Sigmoid colon (tissue), 6 donors: ENCODE measurements at regions not wholly inside any gene's neighbourhood (a gene's known extent, or its start where the extent isn't known, plus 50 kb on each side); places are given as distances from the start of the nearest gene placed in this dataset.
"Not testable (repeated sequence)": the region's sequence is repeated elsewhere in the genome, so short reads cannot be mapped to it uniquely, and the experiment has no call there.

Source experiments
- DNase-seq: peaks from one replicate; pipeline ENCODE4 v3.0.0-alpha.2; 2019
- H3K27ac ChIP-seq, 4 donors: fragments of 200-600 bp; sonication (generic); one replicate each; pipeline ENCODE4 v1.5.1; 2016 to 2019; ENCODE audit warnings: mild to moderate bottlenecking in 1 of 4
- H3K27me3 ChIP-seq, 3 donors: fragments of 200-600 bp; sonication (generic); one replicate each; pipeline ENCODE4 v1.5.1; 2019; ENCODE audit warnings: mild to moderate bottlenecking in 1 of 3
- H3K36me3 ChIP-seq, 4 donors: fragments of 200-600 bp; sonication (generic); one replicate each; pipeline ENCODE4 v1.5.1; 2016 to 2019
- H3K4me1 ChIP-seq, 4 donors: fragments of 200-600 bp; sonication (generic); one replicate each; pipeline ENCODE4 v1.5.1; 2017 to 2019
- H3K4me3 ChIP-seq, 4 donors: fragments of 200-600 bp; sonication (generic); one replicate each; pipeline ENCODE4 v1.5.1; 2017 to 2019; ENCODE audit warnings: mild to moderate bottlenecking in 2 of 4, moderate library complexity in 1 of 4
- H3K9me3 ChIP-seq, 4 donors: fragments of 200-600 bp in 3 of 4; sonication (generic) in 3 of 4; one replicate each; pipeline versions ENCODE4 v1.5.1 to v1.6.1; 2013 to 2019
- EP300 ChIP-seq, 4 donors: sonication (generic); formaldehyde crosslinking; IDR thresholded peaks; one replicate each; pipeline ENCODE4 v1.6.1; 2017; ENCODE audit warnings: antibody characterized with exemption in 4 of 4
- POLR2A ChIP-seq, 2 donors: fragments of 450-650 bp; IDR thresholded peaks; one replicate each; pipeline ENCODE4 v1.6.1; 2016; ENCODE audit warnings: antibody characterized with exemption in 2 of 2, mild to moderate bottlenecking in 2 of 2, moderate library complexity in 2 of 2
- POLR2AphosphoS5 ChIP-seq, 4 donors: sonication (generic); formaldehyde crosslinking; IDR thresholded peaks; one replicate each; pipeline ENCODE4 v1.6.1; 2017; ENCODE audit warnings: antibody characterized with exemption in 4 of 4
- WGBS, 2 donors: extraction: QIAGEN DNeasy Blood & Tissue Kit; methylation state at CpG; one replicate each; pipeline ENCODE4 v1.1.7; 2013; 5-methylcytosine and 5-hydroxymethylcytosine counted together
- intact Hi-C: fragments of 100-400 bp; cut with DNase I; formaldehyde crosslinking; loops from one replicate; pipeline ENCODE4 v1.15.1; 2023
- TF ChIP-seq, protein P1 (sequence below), 4 experiments: fragments of 450-650 bp in 3 of 4; fragments of 200-600 bp in 1 of 4; IDR thresholded peaks; one replicate each; pipeline ENCODE4 v1.5.1; 2016 to 2019; ENCODE audit warnings: antibody characterized with exemption in 4 of 4, mild to moderate bottlenecking in 3 of 4, moderate library complexity in 2 of 4
- donor health status: healthy with polysubstance abuse.
- donor health status: healthy.

DNA sequence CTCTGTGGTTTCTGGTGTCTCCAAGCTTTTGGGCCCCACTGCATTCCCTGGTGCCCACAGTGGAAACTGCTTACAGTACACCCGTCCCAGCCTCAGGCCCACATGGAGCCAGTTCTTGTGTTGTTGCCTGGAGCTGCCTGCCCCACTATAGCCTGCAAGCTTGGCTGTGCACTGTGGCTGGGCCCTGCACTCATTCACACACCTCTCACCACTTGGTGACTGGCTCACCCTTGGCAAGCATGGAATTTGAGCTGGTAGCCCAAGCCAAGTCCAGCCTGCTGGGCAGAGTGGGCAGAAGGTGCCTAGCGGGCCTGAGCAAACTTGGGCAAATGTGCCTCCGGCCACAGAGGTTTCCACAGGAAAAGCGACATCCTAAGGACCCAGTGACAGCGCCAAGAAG lies 472.3 kb downstream of the MMUT start:
- no peak for DNase-seq
- intact Hi-C loops, result no loop called here
- 95% methylated on average over 5 of the region's 5 CpGs for WGBS, 2 donors
- TF ChIP-seq EP300 (IDR thresholded peaks at IDR 0.05) (no peak), POLR2AphosphoS5 (IDR thresholded peaks at IDR 0.05) (no peak), POLR2A (IDR thresholded peaks at IDR 0.05) (no peak)
- TF ChIP-seq, protein P1, sequence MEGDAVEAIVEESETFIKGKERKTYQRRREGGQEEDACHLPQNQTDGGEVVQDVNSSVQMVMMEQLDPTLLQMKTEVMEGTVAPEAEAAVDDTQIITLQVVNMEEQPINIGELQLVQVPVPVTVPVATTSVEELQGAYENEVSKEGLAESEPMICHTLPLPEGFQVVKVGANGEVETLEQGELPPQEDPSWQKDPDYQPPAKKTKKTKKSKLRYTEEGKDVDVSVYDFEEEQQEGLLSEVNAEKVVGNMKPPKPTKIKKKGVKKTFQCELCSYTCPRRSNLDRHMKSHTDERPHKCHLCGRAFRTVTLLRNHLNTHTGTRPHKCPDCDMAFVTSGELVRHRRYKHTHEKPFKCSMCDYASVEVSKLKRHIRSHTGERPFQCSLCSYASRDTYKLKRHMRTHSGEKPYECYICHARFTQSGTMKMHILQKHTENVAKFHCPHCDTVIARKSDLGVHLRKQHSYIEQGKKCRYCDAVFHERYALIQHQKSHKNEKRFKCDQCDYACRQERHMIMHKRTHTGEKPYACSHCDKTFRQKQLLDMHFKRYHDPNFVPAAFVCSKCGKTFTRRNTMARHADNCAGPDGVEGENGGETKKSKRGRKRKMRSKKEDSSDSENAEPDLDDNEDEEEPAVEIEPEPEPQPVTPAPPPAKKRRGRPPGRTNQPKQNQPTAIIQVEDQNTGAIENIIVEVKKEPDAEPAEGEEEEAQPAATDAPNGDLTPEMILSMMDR (IDR thresholded peaks at IDR 0.05), result no peak
- H3K36me3 ChIP-seq, result no peaks in the 10 kb centered on the region
- H3K27ac ChIP-seq, result no peak overlapping the region
- H3K4me1 ChIP-seq, result no peaks in the 10 kb centered on the region
- no peak overlapping the region for H3K4me3 ChIP-seq
- peaks cover 0 to 4% (median 1%) of the 10 kb centered on the region in 4 donors for H3K9me3 ChIP-seq
- H3K27me3 ChIP-seq, result no peaks in the 10 kb centered on the region

DNA sequence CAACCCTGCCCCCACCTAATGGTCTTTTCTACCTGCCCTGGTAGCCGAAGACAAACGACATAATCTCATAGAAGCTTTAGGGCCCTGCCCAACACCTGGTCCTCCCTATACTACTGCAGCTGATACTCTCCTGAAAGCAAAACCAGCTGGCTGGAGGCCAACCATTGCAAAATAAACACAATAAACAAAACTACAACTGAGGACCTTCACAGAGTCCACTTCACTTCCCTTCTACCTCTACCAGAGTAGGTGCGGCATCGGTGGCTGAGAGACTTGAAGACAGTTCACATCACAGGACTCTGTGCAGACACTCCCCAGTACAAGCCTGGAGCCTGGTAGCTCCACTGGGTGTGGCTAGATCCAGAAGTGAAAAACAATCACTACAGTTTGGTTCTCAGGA lies 476.2 kb downstream of the MMUT start:
- Histone ChIP-seq H3K36me3 (no peaks in the 10 kb centered on the region), H3K4me3 (no peak overlapping the region), H3K27me3 (no peaks in the 10 kb centered on the region), H3K4me1 (no peaks in the 10 kb centered on the region), H3K27ac (no peak overlapping the region), H3K9me3 (peaks cover 0 to 4% (median 0%) of the 10 kb centered on the region in 4 donors)
- no peak for DNase-seq
- intact Hi-C loops, result no loop called here
- 31 to 78% methylated on average over 4 of the region's 4 CpGs for WGBS, 2 donors
- TF ChIP-seq EP300 (IDR thresholded peaks at IDR 0.05) (no peak), POLR2A (IDR thresholded peaks at IDR 0.05) (no peak), POLR2AphosphoS5 (IDR thresholded peaks at IDR 0.05) (no peak)
- TF ChIP-seq, protein P1 (IDR thresholded peaks at IDR 0.05), result no peak

DNA sequence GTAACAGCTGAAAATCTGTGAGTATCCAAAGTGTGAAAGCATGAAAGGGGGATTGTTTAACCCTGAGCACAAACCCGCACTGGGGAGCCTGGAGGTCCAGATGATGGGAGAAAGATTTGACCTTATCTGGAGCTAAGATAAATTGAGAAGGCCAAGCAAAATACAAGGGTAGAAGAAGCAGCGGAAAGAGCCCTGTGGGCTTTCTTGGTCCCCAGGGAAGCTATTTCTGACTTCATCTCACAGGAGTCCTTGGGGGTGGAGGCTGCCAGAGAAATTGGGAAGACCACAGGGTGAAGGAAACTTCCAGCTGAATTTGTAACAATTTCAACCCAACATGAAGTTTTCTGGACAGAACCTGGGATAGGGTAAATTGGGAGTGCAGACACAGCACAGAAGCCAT lies 476.9 kb downstream of the MMUT start:
- intact Hi-C loops, result no loop called here
- Histone ChIP-seq H3K4me1 (no peaks in the 10 kb centered on the region), H3K27ac (no peak overlapping the region), H3K27me3 (no peaks in the 10 kb centered on the region), H3K4me3 (no peak overlapping the region), H3K9me3 (peaks cover 0 to 4% (median 0%) of the 10 kb centered on the region in 4 donors), H3K36me3 (no peaks in the 10 kb centered on the region)
- no peak for TF ChIP-seq POLR2A (IDR thresholded peaks at IDR 0.05)
- TF ChIP-seq, protein P1 (IDR thresholded peaks at IDR 0.05), result no peak
- TF ChIP-seq EP300 (IDR thresholded peaks at IDR 0.05), result no peak
- TF ChIP-seq POLR2AphosphoS5 (IDR thresholded peaks at IDR 0.05), result no peak
- WGBS, 2 donors, result 88 to 97% methylated on average over 2 of the region's 2 CpGs
- no peak for DNase-seq

DNA sequence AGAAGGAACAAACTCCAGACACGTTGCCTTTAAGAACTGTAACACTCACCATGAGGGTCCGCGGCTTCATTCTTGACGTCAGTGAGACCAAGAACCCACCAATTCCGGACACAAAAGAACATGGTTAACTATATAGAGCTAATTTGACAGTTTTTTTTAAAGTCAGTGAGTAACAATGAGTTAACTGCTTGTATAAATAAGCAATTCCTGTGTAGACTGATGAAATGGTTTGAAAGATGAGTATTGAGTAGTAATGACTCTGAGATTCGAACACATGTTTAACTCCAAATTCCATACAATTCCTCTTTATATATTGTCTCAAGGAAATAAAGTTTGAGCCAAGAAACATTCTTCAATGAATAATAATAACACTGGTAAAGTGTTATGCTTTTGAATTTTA lies 478.0 kb downstream of the MMUT start:
- H3K4me3 ChIP-seq, result no peak overlapping the region
- WGBS, 2 donors, result 87 to 91% methylated on average over 6 of the region's 6 CpGs
- DNase-seq, result no peak
- TF ChIP-seq, protein P1 (IDR thresholded peaks at IDR 0.05), result no peak
- TF ChIP-seq POLR2AphosphoS5 (IDR thresholded peaks at IDR 0.05) (no peak), EP300 (IDR thresholded peaks at IDR 0.05) (no peak), POLR2A (IDR thresholded peaks at IDR 0.05) (no peak)
- H3K27ac ChIP-seq, result no peak overlapping the region
- H3K27me3 ChIP-seq, result no peaks in the 10 kb centered on the region
- no peaks in the 10 kb centered on the region for H3K4me1 ChIP-seq
- no peaks in the 10 kb centered on the region for H3K36me3 ChIP-seq
- peaks cover 0 to 4% (median 0%) of the 10 kb centered on the region in 4 donors for H3K9me3 ChIP-seq
- intact Hi-C loops, result no loop called here

DNA sequence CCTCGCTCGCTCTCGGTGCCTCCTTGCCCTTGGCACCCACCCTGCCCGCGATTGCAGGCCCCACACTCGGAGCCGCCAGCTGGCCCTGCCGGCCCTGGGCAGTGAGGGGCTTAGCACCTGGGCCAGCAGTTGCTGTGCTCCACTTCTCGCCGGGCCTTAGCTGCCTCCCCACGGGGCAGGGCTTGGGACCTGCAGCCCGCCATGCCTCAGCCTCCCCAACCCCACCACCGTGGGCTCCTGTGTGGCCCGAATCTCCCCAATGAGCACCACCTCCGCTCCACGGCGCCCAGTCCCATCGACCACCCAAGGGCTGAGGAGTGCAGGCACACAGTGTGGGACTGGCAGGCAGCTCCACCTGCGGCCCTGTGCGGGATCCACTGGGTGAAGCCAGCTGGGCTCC lies 479.1 kb downstream of the MMUT start:
- DNase-seq, intact Hi-C loops, H3K4me1 ChIP-seq, H3K36me3 ChIP-seq, H3K27ac ChIP-seq, H3K9me3 ChIP-seq, H3K27me3 ChIP-seq, H3K4me3 ChIP-seq: not testable (repeated sequence)
- WGBS, 2 donors, result 94 to 95% methylated on average over 20 of the region's 20 CpGs
